MCF 10A (cell line): ENCODE measurements at regions not wholly inside any gene's neighbourhood (a gene's known extent, or its start where the extent isn't known, plus 50 kb on each side); places are given as distances from the start of the nearest gene placed in this dataset.

Experiments used
- BruUV-seq: library from RNA; stranded (reverse); fragments of 400-500 nt; replicated peaks from 2 replicates; lab custom pipeline; 2021; lab: Mats Ljungman, UMichigan
- CTCF ChIA-PET: fragments of 300-600 bp; sonication (Branson Sonifier 250); formaldehyde crosslinking; extraction: SDS; loops from one replicate; lab custom pipeline; 2021; ENCODE audit warnings: antibody characterized with exemption, inconsistent platforms; lab: Yijun Ruan, JAX
- POLR2A ChIA-PET: fragments of 300-600, 350-650 bp; sonication (Branson Sonifier 250); formaldehyde crosslinking; extraction: SDS; loops from one replicate; lab custom pipeline; 2020; ENCODE audit warnings: antibody characterized with exemption, inconsistent platforms; lab: Yijun Ruan, JAX
- DNase-seq: peaks from one replicate; pipeline ENCODE4 v3.0.0-alpha.2; 2018; ENCODE audit not compliant: unreplicated experiment
- H3K27ac Mint-ChIP-seq: one replicate; pipeline ENCODE4 v1.8.0; 2022; ENCODE audit warnings: mild to moderate bottlenecking, low read depth, mixed read lengths; ENCODE audit not compliant: unreplicated experiment
- H3K27me3 Mint-ChIP-seq: one replicate; pipeline ENCODE4 v1.8.0; 2022; ENCODE audit warnings: mixed read lengths; ENCODE audit not compliant: insufficient read depth, unreplicated experiment
- H3K36me3 Mint-ChIP-seq: one replicate; pipeline ENCODE4 v1.8.0; 2022; ENCODE audit warnings: mild to moderate bottlenecking, moderate library complexity, mixed read lengths; ENCODE audit not compliant: insufficient read depth, unreplicated experiment
- H3K4me1 Mint-ChIP-seq: one replicate; pipeline ENCODE4 v1.8.0; 2022; ENCODE audit warnings: mixed read lengths; ENCODE audit not compliant: insufficient read depth, unreplicated experiment
- H3K4me3 Mint-ChIP-seq: one replicate; pipeline ENCODE4 v1.8.0; 2022; ENCODE audit warnings: mild to moderate bottlenecking, moderate library complexity, mixed read lengths; ENCODE audit not compliant: unreplicated experiment
- H3K9me3 Mint-ChIP-seq: one replicate; pipeline ENCODE4 v1.8.0; 2022; ENCODE audit warnings: mixed read lengths; ENCODE audit not compliant: unreplicated experiment
- intact Hi-C: fragments of 100-400 bp; cut with micrococcal nuclease; formaldehyde crosslinking; loops from 2 replicates; pipeline ENCODE4 v1.14.1; 2022
- TF ChIP-seq, protein P1 (sequence below): fragments of 200-600 bp; IDR thresholded peaks from one replicate; pipeline ENCODE4 v1.8.0; 2022; ENCODE audit warnings: antibody characterized with exemption, mild to moderate bottlenecking; ENCODE audit not compliant: unreplicated experiment

GRCh38 chr5:3269395-3270169 lies 326.1 kb upstream of the IRX1 start:
- no peaks in the 10 kb centered on the region for H3K36me3 Mint-ChIP-seq
- no peak overlapping the region for H3K4me3 Mint-ChIP-seq
- no peaks in the 10 kb centered on the region for H3K27me3 Mint-ChIP-seq
- ChIA-PET CTCF (interaction anchor here (0.5 to 0.8 kb wide), 2 partner anchors 849 to 1371 kb away, joined by 3 read pairs; no protein-coding TSS in a partner anchor), POLR2A (no interaction called here)
- no peaks in the 10 kb centered on the region for H3K9me3 Mint-ChIP-seq
- no TSS peak for BruUV-seq
- TF ChIP-seq, protein P1, sequence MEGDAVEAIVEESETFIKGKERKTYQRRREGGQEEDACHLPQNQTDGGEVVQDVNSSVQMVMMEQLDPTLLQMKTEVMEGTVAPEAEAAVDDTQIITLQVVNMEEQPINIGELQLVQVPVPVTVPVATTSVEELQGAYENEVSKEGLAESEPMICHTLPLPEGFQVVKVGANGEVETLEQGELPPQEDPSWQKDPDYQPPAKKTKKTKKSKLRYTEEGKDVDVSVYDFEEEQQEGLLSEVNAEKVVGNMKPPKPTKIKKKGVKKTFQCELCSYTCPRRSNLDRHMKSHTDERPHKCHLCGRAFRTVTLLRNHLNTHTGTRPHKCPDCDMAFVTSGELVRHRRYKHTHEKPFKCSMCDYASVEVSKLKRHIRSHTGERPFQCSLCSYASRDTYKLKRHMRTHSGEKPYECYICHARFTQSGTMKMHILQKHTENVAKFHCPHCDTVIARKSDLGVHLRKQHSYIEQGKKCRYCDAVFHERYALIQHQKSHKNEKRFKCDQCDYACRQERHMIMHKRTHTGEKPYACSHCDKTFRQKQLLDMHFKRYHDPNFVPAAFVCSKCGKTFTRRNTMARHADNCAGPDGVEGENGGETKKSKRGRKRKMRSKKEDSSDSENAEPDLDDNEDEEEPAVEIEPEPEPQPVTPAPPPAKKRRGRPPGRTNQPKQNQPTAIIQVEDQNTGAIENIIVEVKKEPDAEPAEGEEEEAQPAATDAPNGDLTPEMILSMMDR: no peak
- no peak for DNase-seq
- no peak overlapping the region for H3K27ac Mint-ChIP-seq
- intact Hi-C loops: no loop called here
- H3K4me1 Mint-ChIP-seq: no peaks in the 10 kb centered on the region

DNA sequence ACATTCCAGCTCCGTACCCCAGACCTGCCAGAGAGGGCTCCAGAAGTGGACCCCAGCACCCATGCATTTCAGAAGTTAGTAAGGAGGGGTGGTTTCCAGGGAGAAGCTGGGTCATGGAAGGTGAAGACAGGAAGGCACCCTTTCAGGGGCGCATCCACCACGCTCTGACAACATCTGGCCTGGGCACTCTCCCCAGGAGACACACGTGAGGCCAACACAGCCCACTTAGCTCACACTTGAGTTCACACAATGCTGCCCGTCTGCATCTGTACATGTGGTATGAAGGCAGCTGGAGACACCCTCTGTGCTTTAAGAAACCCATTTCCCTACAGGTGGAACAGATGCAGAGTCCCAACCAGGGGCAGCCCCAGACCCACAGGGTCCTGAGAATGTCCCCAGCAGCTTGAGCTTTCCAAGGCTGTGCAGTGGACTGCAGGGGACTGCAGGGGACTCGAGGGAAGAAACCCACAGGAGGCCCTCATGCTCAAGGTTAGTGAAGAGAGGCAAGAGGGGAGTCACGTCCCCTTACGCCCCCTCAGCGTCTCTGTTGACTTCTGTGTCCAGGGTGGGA lies 326.8 kb upstream of the IRX1 start:
- TF ChIP-seq, protein P1: no peak
- no peak overlapping the region for H3K4me3 Mint-ChIP-seq
- no peaks in the 10 kb centered on the region for H3K4me1 Mint-ChIP-seq
- DNase-seq: no peak
- POLR2A ChIA-PET: no interaction called here
- H3K36me3 Mint-ChIP-seq: no peaks in the 10 kb centered on the region
- no peaks in the 10 kb centered on the region for H3K27me3 Mint-ChIP-seq
- H3K27ac Mint-ChIP-seq: no peak overlapping the region
- intact Hi-C loops: no loop called here
- no peaks in the 10 kb centered on the region for H3K9me3 Mint-ChIP-seq
- no TSS peak for BruUV-seq
- CTCF ChIA-PET: interaction anchor here (0.7 kb wide), 1 partner anchor 9 kb away, joined by 5 read pairs; no protein-coding TSS in a partner anchor

DNA sequence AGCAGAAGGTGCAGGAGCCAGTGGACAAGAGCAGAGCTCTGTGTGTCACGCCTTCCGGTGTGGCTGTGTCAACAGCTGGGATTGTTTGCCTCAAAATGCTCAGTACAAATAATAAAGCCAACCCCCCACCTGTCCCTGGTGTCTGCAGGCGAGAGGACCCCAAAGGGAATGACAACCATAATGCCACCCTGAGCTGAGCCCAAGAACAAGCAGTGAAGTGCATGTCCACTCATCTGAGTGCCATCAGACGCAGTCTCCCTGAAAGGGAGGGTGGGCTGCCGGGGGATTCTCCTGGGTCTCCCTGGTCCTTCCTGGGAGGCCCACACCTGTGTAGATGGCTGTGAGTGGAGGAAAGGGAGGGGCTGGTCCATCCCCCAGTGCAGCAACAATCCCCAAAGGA lies 328.8 kb upstream of the IRX1 start:
- TF ChIP-seq, protein P1: no peak
- no peak overlapping the region for H3K4me3 Mint-ChIP-seq
- no peaks in the 10 kb centered on the region for H3K36me3 Mint-ChIP-seq
- intact Hi-C loops: no loop called here
- ChIA-PET CTCF (interaction anchor here (1.0 kb wide), 1 partner anchor 9 kb away, joined by 3 read pairs; no protein-coding TSS in a partner anchor), POLR2A (no interaction called here)
- no peak for DNase-seq
- H3K27me3 Mint-ChIP-seq: no peaks in the 10 kb centered on the region
- H3K27ac Mint-ChIP-seq: no peak overlapping the region
- no peaks in the 10 kb centered on the region for H3K9me3 Mint-ChIP-seq
- no TSS peak for BruUV-seq
- H3K4me1 Mint-ChIP-seq: no peaks in the 10 kb centered on the region

- Mint-ChIP-seq H3K36me3 (no peaks in the 10 kb centered on the region), H3K9me3 (no peaks in the 10 kb centered on the region), H3K4me1 (no peaks in the 10 kb centered on the region), H3K27ac (no peak overlapping the region), H3K4me3 (no peak overlapping the region), H3K27me3 (no peaks in the 10 kb centered on the region)
- ChIA-PET POLR2A (no interaction called here), CTCF (no interaction called here)
- no TSS peak for BruUV-seq
- DNase-seq: no peak
- intact Hi-C loops: no loop called here
- TF ChIP-seq, protein P1: no peak
Observed at GRCh38 chr5:3265936-3266335, 329.7 kb upstream of the IRX1 start.
